NB4 (cell line): ENCODE measurements at regions not wholly inside any gene's neighbourhood (a gene's known extent, or its start where the extent isn't known, plus 50 kb on each side); places are given as distances from the start of the nearest gene placed in this dataset.

ENCODE experiments used
- CTCF ChIP-seq: IDR thresholded peaks from one replicate; pipeline ENCODE4 v1.5.1; 2012; ENCODE audit warnings: low read depth, low read length
- MAX ChIP-seq: IDR thresholded peaks from 2 replicates; pipeline ENCODE4 v1.6.1; 2011; ENCODE audit warnings: low read depth, low read length
- MYC ChIP-seq: IDR thresholded peaks from 2 replicates; pipeline ENCODE4 v1.6.1; 2011; ENCODE audit warnings: low read depth, low read length
- POLR2A ChIP-seq: IDR thresholded peaks from 2 replicates; pipeline ENCODE4 v1.6.1; 2011; ENCODE audit warnings: mild to moderate bottlenecking; ENCODE audit not compliant: insufficient read length; ENCODE audit errors: extremely low read depth

GRCh38 chr2:181332044-181332605 is 125.1 kb upstream of the ITGA4 start:
- TF ChIP-seq POLR2A: no peak
- TF ChIP-seq MYC: no peak
- no peak for TF ChIP-seq CTCF
- TF ChIP-seq MAX: no peak
